ENCODE measurements at regions not wholly inside any gene's neighbourhood (a gene's known extent, or its start where the extent isn't known, plus 50 kb on each side); places are given as distances from the start of the nearest gene placed in this dataset.

DNA sequence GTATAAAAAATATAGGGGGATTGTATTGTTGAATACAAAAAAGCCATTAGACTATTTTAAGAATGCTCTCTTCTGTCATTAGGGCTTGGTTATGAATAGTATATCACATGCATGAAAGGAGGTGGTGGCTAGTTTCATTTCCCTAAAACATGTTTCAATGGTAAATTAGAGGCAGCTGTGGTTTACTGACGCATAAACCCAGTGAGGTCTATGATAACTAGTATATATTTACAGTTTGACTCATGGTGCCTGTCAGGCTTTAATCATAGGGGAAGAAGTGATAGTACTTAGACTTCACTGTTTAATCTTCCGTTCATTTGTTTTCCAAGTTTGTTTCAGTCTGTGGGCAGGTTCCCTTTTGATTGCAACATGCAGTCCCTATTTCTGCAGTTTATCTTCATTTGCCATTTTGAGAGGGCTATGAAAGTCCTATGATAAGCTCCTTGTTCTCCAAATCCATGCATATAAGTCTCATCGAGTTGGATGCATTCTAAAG, 55.1 kb upstream of the MAP4K3 start:
- TF ChIP-seq, protein P1, sequence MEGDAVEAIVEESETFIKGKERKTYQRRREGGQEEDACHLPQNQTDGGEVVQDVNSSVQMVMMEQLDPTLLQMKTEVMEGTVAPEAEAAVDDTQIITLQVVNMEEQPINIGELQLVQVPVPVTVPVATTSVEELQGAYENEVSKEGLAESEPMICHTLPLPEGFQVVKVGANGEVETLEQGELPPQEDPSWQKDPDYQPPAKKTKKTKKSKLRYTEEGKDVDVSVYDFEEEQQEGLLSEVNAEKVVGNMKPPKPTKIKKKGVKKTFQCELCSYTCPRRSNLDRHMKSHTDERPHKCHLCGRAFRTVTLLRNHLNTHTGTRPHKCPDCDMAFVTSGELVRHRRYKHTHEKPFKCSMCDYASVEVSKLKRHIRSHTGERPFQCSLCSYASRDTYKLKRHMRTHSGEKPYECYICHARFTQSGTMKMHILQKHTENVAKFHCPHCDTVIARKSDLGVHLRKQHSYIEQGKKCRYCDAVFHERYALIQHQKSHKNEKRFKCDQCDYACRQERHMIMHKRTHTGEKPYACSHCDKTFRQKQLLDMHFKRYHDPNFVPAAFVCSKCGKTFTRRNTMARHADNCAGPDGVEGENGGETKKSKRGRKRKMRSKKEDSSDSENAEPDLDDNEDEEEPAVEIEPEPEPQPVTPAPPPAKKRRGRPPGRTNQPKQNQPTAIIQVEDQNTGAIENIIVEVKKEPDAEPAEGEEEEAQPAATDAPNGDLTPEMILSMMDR (IDR thresholded peaks at IDR 0.05) = no peak
- no peak for TF ChIP-seq POLR2A (IDR thresholded peaks at IDR 0.05)
